Activated naive CD8-positive, alpha-beta T cell treated with anti-CD3 and anti-CD28 coated beads, Interleukin-2, amount 10 ng/mL, durations not matched to agents 7 days and 5 days (primary cell): ENCODE measurements at regions not wholly inside any gene's neighbourhood (a gene's known extent, or its start where the extent isn't known, plus 50 kb on each side); places are given as distances from the start of the nearest gene placed in this dataset.
"Not testable (repeated sequence)": the region's sequence is repeated elsewhere in the genome, so short reads cannot be mapped to it uniquely, and the experiment has no call there.

Experiments used
- ATAC-seq: fragments of 150-1000 bp; cut with Tn5 transposase; one replicate; pipeline ENCODE4 v1.10.0; 2021; ENCODE audit warnings: low read depth, moderate library complexity
- POLR2A ChIA-PET: fragments of 350-600 bp; sonication (Branson Sonifier 250); formaldehyde crosslinking; loops from one replicate; lab custom pipeline; 2021; ENCODE audit warnings: antibody characterized with exemption; lab: Charles Lee
- DNase-seq: peaks from one replicate; pipeline ENCODE4 v3.0.0; 2021
- H3K27ac Mint-ChIP-seq: one replicate; pipeline ENCODE4 v1.8.0; 2022; ENCODE audit warnings: mild to moderate bottlenecking, mixed read lengths
- H3K27me3 Mint-ChIP-seq: one replicate; pipeline ENCODE4 v1.8.0; 2022; ENCODE audit warnings: mild to moderate bottlenecking, moderate library complexity, mixed read lengths
- H3K36me3 Mint-ChIP-seq: one replicate; pipeline ENCODE4 v1.8.0; 2021; ENCODE audit warnings: mild to moderate bottlenecking, mixed read lengths
- H3K4me1 Mint-ChIP-seq: one replicate; pipeline ENCODE4 v1.8.0; 2021; ENCODE audit warnings: mixed read lengths
- H3K4me3 Mint-ChIP-seq: one replicate; pipeline ENCODE4 v1.8.0; 2022; ENCODE audit warnings: mild to moderate bottlenecking, moderate library complexity, mixed read lengths
- H3K9me3 Mint-ChIP-seq: one replicate; pipeline ENCODE4 v1.8.0; 2021; ENCODE audit warnings: mixed read lengths

DNA sequence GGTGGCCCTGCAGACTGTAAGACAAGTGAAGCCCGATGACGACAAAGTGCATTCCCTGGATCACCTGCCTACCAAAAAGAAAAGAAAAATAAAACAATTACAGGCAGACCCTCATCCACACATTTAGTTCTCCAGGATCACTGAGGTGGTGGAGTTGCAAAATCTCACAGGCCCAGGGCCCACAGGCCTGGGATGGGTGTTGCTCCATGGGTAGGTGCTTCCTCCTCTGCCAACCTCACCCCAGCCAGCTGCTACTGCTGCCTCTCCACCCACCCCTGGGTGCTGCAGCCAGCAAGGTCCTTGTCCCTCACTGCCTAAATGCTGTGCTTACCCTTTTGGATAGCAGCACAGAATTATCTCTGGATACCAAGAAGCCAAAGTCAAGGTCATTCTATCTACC lies 146.4 kb upstream of the GALNT2 start:
- no peaks in the 10 kb centered on the region for H3K36me3 Mint-ChIP-seq
- no peak for ATAC-seq

DNA sequence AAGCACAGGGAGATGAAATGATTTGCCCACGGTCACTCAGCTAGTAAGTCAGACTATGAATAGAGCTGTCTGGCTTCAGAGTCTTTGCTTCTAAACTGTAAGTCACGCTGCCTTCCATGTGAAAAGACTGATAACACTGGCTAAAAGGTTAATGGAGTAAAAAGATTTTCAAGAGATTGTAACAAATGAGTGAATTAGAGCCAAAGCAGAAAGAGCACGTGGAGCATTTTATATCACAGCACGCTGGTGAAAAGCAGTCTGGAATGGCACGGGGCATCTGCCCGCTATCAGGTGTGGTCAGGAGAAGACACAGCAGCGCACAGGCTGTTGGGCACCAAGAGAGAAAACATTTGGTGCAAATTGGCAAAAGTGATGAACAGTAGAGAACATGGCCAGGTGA lies 144.8 kb upstream of the GALNT2 start:
- ATAC-seq (no peak), DNase-seq (no peak)
- no peaks in the 10 kb centered on the region for H3K9me3 Mint-ChIP-seq
- no peaks in the 10 kb centered on the region for H3K4me1 Mint-ChIP-seq
- H3K36me3 Mint-ChIP-seq, result no peaks in the 10 kb centered on the region
- no peak overlapping the region for H3K27ac Mint-ChIP-seq
- peaks cover 21% of the 10 kb centered on the region for H3K27me3 Mint-ChIP-seq
- POLR2A ChIA-PET, result no interaction called here
- no peak overlapping the region for H3K4me3 Mint-ChIP-seq

More for the DNA sequence above, 146.4 kb upstream of the GALNT2 start:
- Mint-ChIP-seq H3K9me3 (no peaks in the 10 kb centered on the region), H3K4me3 (no peak overlapping the region), H3K27ac (no peak overlapping the region), H3K27me3 (peaks cover 8% of the 10 kb centered on the region), H3K4me1 (no peaks in the 10 kb centered on the region)
- DNase-seq, result no peak
- POLR2A ChIA-PET, result no interaction called here

DNA sequence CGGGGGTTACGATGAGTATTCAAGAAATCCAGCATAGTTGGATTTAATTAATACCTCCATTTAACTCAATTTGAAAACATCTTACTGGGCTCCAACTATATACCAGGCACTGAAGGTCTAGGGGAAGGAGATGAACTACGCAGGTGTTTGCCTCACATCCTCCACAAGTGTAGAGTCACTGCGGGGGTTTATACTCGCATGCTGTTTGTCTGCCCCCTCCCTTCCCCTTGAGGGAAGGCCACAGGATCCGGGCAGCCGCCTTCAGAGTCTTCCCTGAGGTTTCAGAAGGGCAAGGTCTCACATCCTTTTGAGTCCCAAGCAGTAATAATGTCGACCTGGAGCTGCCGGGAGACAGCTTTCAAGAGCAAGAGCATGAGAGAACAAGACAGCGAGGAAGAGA lies 142.4 kb upstream of the GALNT2 start:
- no peak overlapping the region for H3K27ac Mint-ChIP-seq
- POLR2A ChIA-PET, result no interaction called here
- ATAC-seq (no peak), DNase-seq (no peak)
- no peak overlapping the region for H3K4me3 Mint-ChIP-seq
- H3K27me3 Mint-ChIP-seq, result peaks cover 30% of the 10 kb centered on the region
- H3K9me3 Mint-ChIP-seq, result no peaks in the 10 kb centered on the region
- H3K4me1 Mint-ChIP-seq, result no peaks in the 10 kb centered on the region
- no peaks in the 10 kb centered on the region for H3K36me3 Mint-ChIP-seq

GRCh38 chr1:229928767-229929166 lies 138.3 kb upstream of the GALNT2 start:
- H3K36me3 Mint-ChIP-seq, result no peaks in the 10 kb centered on the region
- no peaks in the 10 kb centered on the region for H3K9me3 Mint-ChIP-seq
- H3K4me3 Mint-ChIP-seq, result no peak overlapping the region
- H3K27me3 Mint-ChIP-seq, result peaks cover 43% of the 10 kb centered on the region
- DNase-seq (no peak), ATAC-seq (no peak)
- H3K4me1 Mint-ChIP-seq, result no peaks in the 10 kb centered on the region
- no peak overlapping the region for H3K27ac Mint-ChIP-seq
- POLR2A ChIA-PET, result no interaction called here

GRCh38 chr1:229931751-229932150 lies 135.3 kb upstream of the GALNT2 start:
- H3K36me3 Mint-ChIP-seq, ATAC-seq, H3K9me3 Mint-ChIP-seq, POLR2A ChIA-PET, H3K27ac Mint-ChIP-seq, DNase-seq, H3K4me3 Mint-ChIP-seq, H3K4me1 Mint-ChIP-seq: not testable (repeated sequence)
- H3K27me3 Mint-ChIP-seq, result peaks cover 42% of the 10 kb centered on the region

- not testable (repeated sequence) for H3K36me3 Mint-ChIP-seq, H3K4me3 Mint-ChIP-seq, H3K27ac Mint-ChIP-seq, H3K9me3 Mint-ChIP-seq, H3K4me1 Mint-ChIP-seq, DNase-seq, ATAC-seq
- peaks cover 38% of the 10 kb centered on the region for H3K27me3 Mint-ChIP-seq
- POLR2A ChIA-PET, result interaction anchor here (0.7 kb wide), 1 partner anchor 104 kb away, joined by 4 read pairs; no protein-coding TSS in a partner anchor
Observed at GRCh38 chr1:229935157-229935556, 131.9 kb upstream of the GALNT2 start.

DNA sequence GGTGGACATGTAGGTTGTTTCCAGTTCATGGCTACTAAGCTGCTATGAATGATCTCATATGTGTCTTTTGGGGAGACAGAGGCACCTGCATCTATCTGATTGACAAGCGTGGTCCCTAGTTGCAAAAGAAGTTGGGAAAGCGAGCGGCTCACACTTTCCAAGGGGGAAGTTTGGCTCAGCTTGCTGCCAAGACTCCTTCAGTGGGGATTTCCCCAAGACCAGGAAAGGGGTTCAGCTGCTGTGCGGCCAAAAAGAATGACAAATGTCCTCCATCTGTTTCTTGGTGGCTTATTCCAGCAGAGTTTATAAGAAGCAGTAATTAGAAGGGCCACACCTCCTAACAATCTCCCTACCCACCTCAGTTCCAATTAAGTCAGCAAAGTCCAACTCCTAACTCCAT lies 128.5 kb upstream of the GALNT2 start:
- Mint-ChIP-seq H3K4me1 (no peaks in the 10 kb centered on the region), H3K27ac (no peak overlapping the region), H3K4me3 (no peak overlapping the region), H3K36me3 (no peaks in the 10 kb centered on the region), H3K27me3 (peaks cover 31% of the 10 kb centered on the region), H3K9me3 (no peaks in the 10 kb centered on the region)
- ATAC-seq (no peak), DNase-seq (no peak)
- POLR2A ChIA-PET, result no interaction called here

DNA sequence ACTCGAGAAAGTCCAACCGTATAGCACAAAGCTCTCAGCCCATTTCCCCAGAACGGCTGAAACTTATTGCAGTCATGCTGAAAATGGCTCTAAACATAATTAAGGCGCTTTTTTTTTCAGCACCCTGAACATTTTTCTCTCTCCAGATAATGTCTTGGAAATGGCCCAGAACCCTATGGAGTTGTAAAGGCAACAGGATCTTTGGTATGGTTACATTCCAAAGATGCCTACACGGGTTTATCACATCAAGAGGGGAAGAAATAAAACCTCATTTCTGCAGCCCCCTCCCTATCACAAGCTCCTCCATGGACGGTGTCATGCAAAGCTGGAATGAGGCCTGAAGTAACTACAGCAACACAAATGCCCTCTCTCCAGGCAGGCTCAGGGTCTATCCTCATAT lies 126.4 kb upstream of the GALNT2 start:
- ATAC-seq, result no peak
- Mint-ChIP-seq H3K9me3 (no peaks in the 10 kb centered on the region), H3K36me3 (no peaks in the 10 kb centered on the region), H3K27ac (no peak overlapping the region), H3K4me1 (no peaks in the 10 kb centered on the region), H3K4me3 (no peak overlapping the region), H3K27me3 (peaks cover 20% of the 10 kb centered on the region)
- POLR2A ChIA-PET, result no interaction called here
- no peak for DNase-seq

DNA sequence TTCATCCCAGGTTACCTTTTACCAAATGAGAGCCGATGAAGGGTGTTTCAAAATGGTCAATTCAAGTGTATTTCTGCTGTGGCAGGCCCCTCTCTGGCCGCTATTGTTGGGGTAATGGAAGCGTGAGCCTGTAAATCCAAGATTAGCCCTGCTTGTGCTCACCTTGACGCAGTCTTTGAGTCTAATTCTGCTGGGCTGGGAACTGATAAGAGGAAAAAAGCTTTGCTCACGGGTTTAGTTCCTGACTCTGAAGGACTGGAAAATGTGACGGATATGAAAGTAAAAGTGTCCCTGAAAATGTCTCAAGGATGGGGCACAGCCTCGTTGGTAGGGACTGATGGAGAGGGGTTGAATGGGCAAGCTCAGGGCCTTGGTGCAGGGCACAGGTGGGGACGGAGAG lies 125.9 kb upstream of the GALNT2 start:
- no peak overlapping the region for H3K27ac Mint-ChIP-seq
- no peak overlapping the region for H3K4me3 Mint-ChIP-seq
- no peaks in the 10 kb centered on the region for H3K36me3 Mint-ChIP-seq
- DNase-seq, result no peak
- POLR2A ChIA-PET, result no interaction called here
- ATAC-seq, result no peak
- H3K27me3 Mint-ChIP-seq, result peaks cover 18% of the 10 kb centered on the region
- no peaks in the 10 kb centered on the region for H3K9me3 Mint-ChIP-seq
- H3K4me1 Mint-ChIP-seq, result no peaks in the 10 kb centered on the region

GRCh38 chr1:229941831-229942230 lies 125.2 kb upstream of the GALNT2 start:
- ATAC-seq (no peak), DNase-seq (no peak)
- Mint-ChIP-seq H3K4me1 (no peaks in the 10 kb centered on the region), H3K27ac (no peak overlapping the region), H3K4me3 (no peak overlapping the region), H3K27me3 (peaks cover 14% of the 10 kb centered on the region), H3K36me3 (no peaks in the 10 kb centered on the region), H3K9me3 (no peaks in the 10 kb centered on the region)
- POLR2A ChIA-PET, result no interaction called here

DNA sequence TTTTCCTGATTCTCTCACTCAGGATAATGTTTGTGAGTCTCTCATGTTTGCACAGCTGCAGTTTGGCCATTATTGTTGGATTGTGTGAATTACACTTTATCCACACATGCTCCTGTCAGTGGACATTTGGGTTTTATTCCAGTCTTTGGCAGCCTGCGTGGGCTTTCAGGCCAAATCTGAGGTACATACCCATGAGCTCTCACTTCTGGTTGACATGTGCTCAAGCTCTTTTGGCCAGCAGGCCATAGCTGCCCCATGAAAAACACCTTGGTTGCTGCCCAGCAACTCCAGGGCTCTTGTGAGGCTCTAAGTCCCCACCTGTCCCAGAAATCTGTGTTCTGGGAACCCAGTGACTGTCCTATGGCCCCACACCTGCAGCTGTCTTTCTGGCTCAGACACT lies 124.5 kb upstream of the GALNT2 start:
- no peak for ATAC-seq
- Mint-ChIP-seq H3K9me3 (no peaks in the 10 kb centered on the region), H3K4me3 (no peak overlapping the region), H3K36me3 (no peaks in the 10 kb centered on the region), H3K27ac (no peak overlapping the region), H3K4me1 (no peaks in the 10 kb centered on the region), H3K27me3 (peaks cover 12% of the 10 kb centered on the region)
- DNase-seq, result no peak
- POLR2A ChIA-PET, result no interaction called here

GRCh38 chr1:229943148-229943714 lies 123.8 kb upstream of the GALNT2 start:
- no peaks in the 10 kb centered on the region for H3K4me1 Mint-ChIP-seq
- H3K9me3 Mint-ChIP-seq, result no peaks in the 10 kb centered on the region
- no peaks in the 10 kb centered on the region for H3K36me3 Mint-ChIP-seq
- POLR2A ChIA-PET, result no interaction called here
- H3K27ac Mint-ChIP-seq, result no peak overlapping the region
- ATAC-seq (no peak), DNase-seq (no peak)
- H3K27me3 Mint-ChIP-seq, result peaks cover 10% of the 10 kb centered on the region
- no peak overlapping the region for H3K4me3 Mint-ChIP-seq

DNA sequence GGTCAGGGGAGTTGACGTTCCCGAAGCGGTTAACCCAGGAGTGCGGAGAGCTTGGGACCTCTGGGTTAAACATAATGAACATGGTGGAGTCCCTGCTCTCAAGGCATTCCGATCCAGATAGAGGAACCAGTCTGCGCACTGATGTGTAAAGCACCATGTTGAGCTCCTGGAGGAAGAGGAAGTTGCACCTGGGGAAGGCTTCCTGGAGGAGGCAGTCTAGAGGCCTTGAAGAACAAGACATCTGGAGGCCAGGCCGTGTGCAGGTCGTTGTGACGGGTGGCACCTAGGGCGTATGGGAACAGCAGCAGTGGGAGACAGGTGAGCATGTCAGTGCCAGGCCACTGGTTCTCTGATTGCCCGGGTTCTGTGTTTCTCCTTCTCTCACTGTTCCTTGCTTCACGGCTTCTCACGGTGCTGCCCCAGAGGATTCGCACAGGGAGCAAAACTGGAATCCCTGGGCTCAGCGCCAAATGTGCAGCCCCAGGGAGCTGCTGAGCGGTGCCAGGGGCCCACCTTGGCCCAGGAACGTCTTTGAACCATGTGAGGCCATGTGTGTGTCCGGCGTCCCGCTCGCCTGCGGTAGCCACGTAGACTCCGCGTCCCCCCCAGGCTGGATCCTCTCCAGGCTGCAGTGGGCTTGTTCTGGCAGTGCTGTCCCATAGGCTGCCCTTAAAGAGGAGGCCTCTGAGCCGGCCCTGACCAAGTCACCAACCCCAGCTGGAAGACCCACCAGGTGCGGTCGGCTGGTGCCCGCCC lies 122.9 kb upstream of the GALNT2 start:
- DNase-seq (no peak), ATAC-seq (no peak)
- Mint-ChIP-seq H3K27me3 (peaks cover 13% of the 10 kb centered on the region), H3K9me3 (no peaks in the 10 kb centered on the region), H3K4me1 (no peaks in the 10 kb centered on the region), H3K27ac (no peak overlapping the region), H3K4me3 (no peak overlapping the region), H3K36me3 (no peaks in the 10 kb centered on the region)
- POLR2A ChIA-PET, result no interaction called here

DNA sequence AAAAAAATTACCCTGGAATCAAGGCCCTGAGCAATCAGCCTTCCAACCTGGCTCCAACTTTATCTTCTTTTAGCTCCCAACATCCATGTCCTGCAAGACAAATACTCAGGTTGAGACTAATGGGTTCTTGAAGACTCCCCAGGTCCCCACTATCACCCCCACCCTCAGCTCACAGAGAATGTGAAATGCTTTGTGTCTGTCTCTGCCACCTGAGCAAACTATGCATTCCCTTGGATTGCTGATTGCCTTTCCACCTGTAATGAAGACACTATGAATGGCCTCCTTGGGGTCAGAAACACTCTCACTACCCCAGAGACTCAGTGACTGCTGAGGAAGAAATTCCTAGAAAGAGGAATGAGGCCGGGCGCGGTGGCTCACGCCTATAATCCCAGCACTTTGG lies 121.2 kb upstream of the GALNT2 start:
- H3K9me3 Mint-ChIP-seq, result no peaks in the 10 kb centered on the region
- ATAC-seq (no peak), DNase-seq (no peak)
- no peak overlapping the region for H3K4me3 Mint-ChIP-seq
- H3K4me1 Mint-ChIP-seq, result no peaks in the 10 kb centered on the region
- H3K27ac Mint-ChIP-seq, result no peak overlapping the region
- peaks cover 9% of the 10 kb centered on the region for H3K27me3 Mint-ChIP-seq
- no peaks in the 10 kb centered on the region for H3K36me3 Mint-ChIP-seq
- POLR2A ChIA-PET, result no interaction called here
